GM12878 (cell line): ENCODE measurements at regions not wholly inside any gene's neighbourhood (a gene's known extent, or its start where the extent isn't known, plus 50 kb on each side); places are given as distances from the start of the nearest gene placed in this dataset.

Experiments
- CTCF ChIP-seq, 3 experiments: IDR thresholded peaks in 2 of 3; conservative IDR thresholded peaks in 1 of 3; 2 replicates each; pipeline ENCODE4 v1.5.1; 2011; ENCODE audit warnings: low read depth in 3 of 3, low read length in 3 of 3, mild to moderate bottlenecking in 3 of 3, control low read depth in 2 of 3, moderate library complexity in 2 of 3, inconsistent platforms in 1 of 3, mixed read lengths in 1 of 3; ENCODE audit not compliant: control insufficient read depth in 2 of 3, insufficient read depth in 1 of 3; ENCODE audit errors: extremely low read depth in 1 of 3
- DPF2 ChIP-seq: fragments of 450-650 bp; IDR thresholded peaks from 2 replicates; pipeline ENCODE4 v1.6.1; 2017; ENCODE audit warnings: mild to moderate bottlenecking
- ZNF274 ChIP-seq: IDR thresholded peaks from one replicate; pipeline ENCODE4 v1.8.0; 2011; ENCODE audit not compliant: insufficient read length, insufficient read depth

DNA sequence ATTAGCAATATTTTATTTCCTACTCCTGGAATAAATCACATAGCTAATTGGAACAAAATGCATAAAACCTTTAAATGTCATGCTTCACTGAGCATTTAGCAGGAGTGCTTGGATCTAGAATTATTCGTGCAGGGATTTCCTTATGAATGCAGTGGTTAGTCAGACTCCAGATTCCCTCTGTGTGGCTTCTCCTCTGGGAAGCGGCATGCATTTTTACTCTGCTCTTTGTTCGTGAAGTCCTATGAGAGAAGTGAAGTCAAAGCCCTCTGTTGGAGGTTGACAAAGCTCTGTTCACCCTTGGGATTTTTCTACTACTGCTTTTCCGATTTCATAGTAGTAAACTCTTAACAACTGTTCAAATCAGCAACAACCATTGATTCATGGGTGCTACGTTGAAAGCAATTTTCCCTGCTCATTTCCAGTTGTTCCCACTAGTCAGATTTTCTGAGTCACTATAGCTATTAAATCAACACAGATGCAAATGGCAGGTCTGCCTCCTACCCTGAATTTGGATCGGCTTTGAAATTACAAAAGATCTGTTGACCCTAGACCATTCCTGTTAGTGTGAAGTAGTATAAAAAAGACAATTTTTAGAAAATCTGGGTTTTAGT, 461.7 kb downstream of the STK39 start:
- TF ChIP-seq DPF2 (no peak), CTCF (IDR thresholded peaks at IDR 0.05 in 2 of 3, conservative IDR thresholded peaks at IDR 0.05 in 1 of 3; ENCODE audit: control insufficient read depth in 2 of 3, extremely low read depth in 1 of 3, insufficient read depth in 1 of 3, low read depth in 3 of 3, low read length in 3 of 3) (no peak), ZNF274 (no peak)
